Kidney (tissue), 13 donors: ENCODE measurements at regions not wholly inside any gene's neighbourhood (a gene's known extent, or its start where the extent isn't known, plus 50 kb on each side); places are given as distances from the start of the nearest gene placed in this dataset.

Experiments
- DNase-seq, 5 donors: peaks; one replicate each; pipeline ENCODE4 v3.0.0-alpha.2; 2013 to 2020
- FAIRE-seq: peaks from 2 replicates; lab custom pipeline; 2012; peaks lifted over from hg19 to GRCh38; lab: Jason Lieb, UNC
- H3K27ac ChIP-seq, 2 donors: one replicate each; pipeline ENCODE4 v1.7.0; 2013; ENCODE audit warnings: low read depth in 2 of 2, low read length in 2 of 2, inconsistent platforms in 1 of 2
- H3K27me3 ChIP-seq: one replicate; pipeline ENCODE4 v1.7.1; 2013; ENCODE audit warnings: low read length, inconsistent platforms; ENCODE audit not compliant: control insufficient read depth, insufficient read depth
- H3K36me3 ChIP-seq, 3 donors: one replicate each; pipeline versions ENCODE4 v1.7.0 to v1.7.1; 2013; ENCODE audit warnings: low read length in 3 of 3, control low read depth in 1 of 3, inconsistent platforms in 1 of 3; ENCODE audit not compliant: insufficient read depth in 3 of 3, control insufficient read depth in 2 of 3
- H3K4me1 ChIP-seq, 3 donors: one replicate each; pipeline versions ENCODE4 v1.7.0 to v1.7.1; 2013; ENCODE audit warnings: low read length in 3 of 3, inconsistent platforms in 1 of 3, low read depth in 1 of 3; ENCODE audit not compliant: control insufficient read depth in 2 of 3, insufficient read depth in 2 of 3
- H3K4me3 ChIP-seq, 3 donors: one replicate each; pipeline versions ENCODE4 v1.7.0 to v1.8.1; 2013; ENCODE audit warnings: low read length in 3 of 3, control low read depth in 1 of 3, inconsistent platforms in 1 of 3
- H3K9ac ChIP-seq, 3 donors: one replicate each; pipeline versions ENCODE4 v1.7.0 to v1.7.1; 2013; ENCODE audit warnings: low read length in 3 of 3, control low read depth in 1 of 3, inconsistent platforms in 1 of 3
- H3K9me3 ChIP-seq, 3 donors: one replicate each; pipeline versions ENCODE4 v1.7.0 to v1.7.1; 2013; ENCODE audit warnings: low read length in 3 of 3, control low read depth in 1 of 3, inconsistent platforms in 1 of 3; ENCODE audit not compliant: control insufficient read depth in 2 of 3, insufficient read depth in 1 of 3
- intact Hi-C: fragments of 100-400 bp; cut with DNase I; formaldehyde crosslinking; loops from one replicate; pipeline ENCODE4 v1.11.1; 2022
- TF ChIP-seq, protein P1 (sequence below): IDR thresholded peaks from 3 replicates; pipeline ENCODE4 v1.5.1; 2012; ENCODE audit warnings: mild to moderate bottlenecking, moderate library complexity, borderline replicate concordance; ENCODE audit not compliant: insufficient read depth; ENCODE audit errors: extremely low read depth
- donor health status: control.
- donor health status: control.
- donor health status: control.
- donor health status: control.
- donor health status: control.
- donor health status: DM: yes; HTN: yes; CAD: no.
- donor health status: Normal renal cell carcinoma (clear cell type).

DNA sequence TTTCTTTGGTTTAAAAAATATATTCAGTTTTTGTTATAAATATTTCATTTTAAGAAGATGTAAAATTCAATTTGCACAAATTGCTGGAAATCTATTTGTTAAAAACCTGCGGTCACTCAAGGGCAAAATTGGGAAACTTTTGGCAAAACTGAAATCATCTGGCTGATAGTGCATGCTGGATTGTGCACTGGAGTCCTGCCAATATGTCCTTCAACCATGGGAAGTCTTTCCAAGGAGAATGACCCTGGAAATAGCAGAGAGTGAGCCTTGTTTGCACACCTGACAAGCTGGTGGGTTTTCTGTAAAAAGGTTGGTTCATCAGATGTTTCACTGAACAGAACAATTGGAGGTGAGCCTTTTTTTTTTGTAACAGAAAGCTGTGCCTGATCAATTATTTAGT lies 413.5 kb downstream of the BTBD3 start:
- FAIRE-seq, result no peak
- H3K9me3 ChIP-seq, result peaks cover 0 to 2% (median 0%) of the 10 kb centered on the region in 3 donors
- intact Hi-C loops, result no loop called here
- DNase-seq, result no peak
- H3K27me3 ChIP-seq, result no peaks in the 10 kb centered on the region
- TF ChIP-seq, protein P1, sequence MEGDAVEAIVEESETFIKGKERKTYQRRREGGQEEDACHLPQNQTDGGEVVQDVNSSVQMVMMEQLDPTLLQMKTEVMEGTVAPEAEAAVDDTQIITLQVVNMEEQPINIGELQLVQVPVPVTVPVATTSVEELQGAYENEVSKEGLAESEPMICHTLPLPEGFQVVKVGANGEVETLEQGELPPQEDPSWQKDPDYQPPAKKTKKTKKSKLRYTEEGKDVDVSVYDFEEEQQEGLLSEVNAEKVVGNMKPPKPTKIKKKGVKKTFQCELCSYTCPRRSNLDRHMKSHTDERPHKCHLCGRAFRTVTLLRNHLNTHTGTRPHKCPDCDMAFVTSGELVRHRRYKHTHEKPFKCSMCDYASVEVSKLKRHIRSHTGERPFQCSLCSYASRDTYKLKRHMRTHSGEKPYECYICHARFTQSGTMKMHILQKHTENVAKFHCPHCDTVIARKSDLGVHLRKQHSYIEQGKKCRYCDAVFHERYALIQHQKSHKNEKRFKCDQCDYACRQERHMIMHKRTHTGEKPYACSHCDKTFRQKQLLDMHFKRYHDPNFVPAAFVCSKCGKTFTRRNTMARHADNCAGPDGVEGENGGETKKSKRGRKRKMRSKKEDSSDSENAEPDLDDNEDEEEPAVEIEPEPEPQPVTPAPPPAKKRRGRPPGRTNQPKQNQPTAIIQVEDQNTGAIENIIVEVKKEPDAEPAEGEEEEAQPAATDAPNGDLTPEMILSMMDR, result no peak
- H3K4me1 ChIP-seq, result no peaks in the 10 kb centered on the region
- no peak overlapping the region for H3K27ac ChIP-seq
- no peaks in the 10 kb centered on the region for H3K36me3 ChIP-seq
- H3K9ac ChIP-seq, result no peak overlapping the region
- no peak overlapping the region for H3K4me3 ChIP-seq

DNA sequence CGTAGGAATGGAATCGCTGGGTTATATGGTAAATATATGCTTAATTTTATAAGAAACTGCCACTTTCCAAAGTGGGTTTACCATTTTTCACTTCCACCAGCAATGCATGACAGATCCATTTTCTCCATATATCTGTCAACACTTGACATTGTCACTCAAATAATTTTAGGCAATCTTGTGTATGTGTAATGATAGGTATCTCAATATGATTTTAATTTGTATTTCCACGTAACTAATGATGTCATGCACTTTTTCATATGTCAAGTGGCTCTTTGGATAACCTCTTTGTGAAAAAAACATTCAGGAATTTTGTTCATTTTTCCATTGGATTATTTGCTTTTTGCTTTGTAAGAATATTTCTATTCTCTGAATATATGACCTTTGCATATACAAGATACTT lies 419.9 kb downstream of the BTBD3 start:
- intact Hi-C loops, result no loop called here
- no peak for FAIRE-seq
- Histone ChIP-seq H3K4me1 (no peaks in the 10 kb centered on the region), H3K9ac (no peak overlapping the region), H3K9me3 (no peaks in the 10 kb centered on the region), H3K27me3 (no peaks in the 10 kb centered on the region), H3K27ac (no peak overlapping the region), H3K36me3 (no peaks in the 10 kb centered on the region), H3K4me3 (no peak overlapping the region)
- TF ChIP-seq, protein P1, result no peak
- no peak for DNase-seq

DNA sequence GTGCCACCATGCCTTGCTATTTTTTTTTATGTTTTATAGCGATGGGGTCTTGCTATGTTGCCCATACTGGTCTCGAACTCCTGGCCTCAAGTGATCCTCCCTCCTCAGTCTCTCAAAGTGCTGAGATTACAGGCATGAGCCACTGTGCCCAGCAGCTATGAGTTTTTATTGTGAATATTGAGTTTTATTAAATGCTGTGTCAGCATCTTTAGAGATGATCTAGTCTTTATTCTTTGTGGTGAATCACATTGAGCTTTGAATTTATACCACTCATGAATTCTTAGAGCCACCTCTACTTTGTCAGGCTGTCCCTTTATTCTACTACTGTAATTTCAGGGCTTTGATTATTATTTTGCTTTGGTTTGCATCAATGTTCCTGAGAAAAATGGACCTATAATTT lies 428.3 kb downstream of the BTBD3 start:
- no peak overlapping the region for H3K9ac ChIP-seq
- no peaks in the 10 kb centered on the region for H3K27me3 ChIP-seq
- no peaks in the 10 kb centered on the region for H3K4me1 ChIP-seq
- FAIRE-seq (no peak), DNase-seq (no peak)
- TF ChIP-seq, protein P1, result no peak
- H3K4me3 ChIP-seq, result no peak overlapping the region
- no peaks in the 10 kb centered on the region for H3K36me3 ChIP-seq
- no peaks in the 10 kb centered on the region for H3K9me3 ChIP-seq
- no peak overlapping the region for H3K27ac ChIP-seq
- intact Hi-C loops, result no loop called here

DNA sequence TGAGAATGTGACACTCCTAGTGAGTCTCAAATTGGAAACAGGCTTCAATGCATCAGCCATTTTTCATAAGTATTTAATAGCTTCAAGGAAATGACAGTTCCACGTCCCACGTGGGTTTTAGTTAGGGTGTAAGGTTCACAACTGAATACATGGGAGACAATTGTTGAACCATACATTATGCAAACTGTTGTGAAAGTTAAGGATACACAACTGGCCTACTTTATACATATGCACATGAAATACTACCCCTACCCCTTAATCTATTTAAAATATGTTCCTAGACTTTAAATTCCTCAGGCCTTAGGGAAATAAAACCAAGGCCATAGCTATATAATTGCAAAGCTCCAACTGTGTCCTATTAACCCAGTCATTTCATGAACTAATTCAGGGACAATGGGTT lies 436.1 kb downstream of the BTBD3 start:
- Histone ChIP-seq H3K36me3 (no peaks in the 10 kb centered on the region), H3K27me3 (no peaks in the 10 kb centered on the region), H3K9me3 (peaks cover 0 to 3% (median 0%) of the 10 kb centered on the region in 3 donors), H3K9ac (no peak overlapping the region), H3K4me3 (no peak overlapping the region), H3K4me1 (no peaks in the 10 kb centered on the region), H3K27ac (no peak overlapping the region)
- no peak for DNase-seq
- no peak for FAIRE-seq
- TF ChIP-seq, protein P1, result no peak
- intact Hi-C loops, result no loop called here
